ENCODE measurements at regions not wholly inside any gene's neighbourhood (a gene's known extent, or its start where the extent isn't known, plus 50 kb on each side); places are given as distances from the start of the nearest gene placed in this dataset.

- intact Hi-C loops (cut with DNase I) = no loop called here
- H3K4me1 ChIP-seq = no peaks in the 10 kb centered on the region
- 47 to 57% (median 48%) methylated on average over 4 of the region's 4 CpGs for WGBS, 3 donors
These were observed 398.4 kb downstream of the PPP3CA start for GRCh38 chr4:100948911-100949310.

GRCh38 chr4:100945789-100946188, 401.5 kb downstream of the PPP3CA start:
- no peak overlapping the region for H3K27ac ChIP-seq

More at GRCh38 chr4:100948911-100949310, 398.4 kb downstream of the PPP3CA start:
- H3K36me3 ChIP-seq (ENCODE audit: insufficient read depth in 1 of 2, low read depth in 1 of 2) = no peaks in the 10 kb centered on the region
- H3K27me3 ChIP-seq (ENCODE audit: insufficient read depth in 3 of 3, low read length in 2 of 3) = no peaks in the 10 kb centered on the region
- TF ChIP-seq CTCF (IDR thresholded peaks at IDR 0.05) = no peak
- ATAC-seq (no peak), DNase-seq (no peak)
- no peaks in the 10 kb centered on the region for H3K9me3 ChIP-seq
- no peak overlapping the region for H3K27ac ChIP-seq
- H3K4me3 ChIP-seq = no peak overlapping the region

GRCh38 chr4:100938698-100939097, 408.6 kb downstream of the PPP3CA start:
- Histone ChIP-seq H3K4me1 (no peaks in the 10 kb centered on the region), H3K27ac (no peak overlapping the region), H3K36me3 (ENCODE audit: insufficient read depth in 1 of 2, low read depth in 1 of 2) (no peaks in the 10 kb centered on the region), H3K9me3 (no peaks in the 10 kb centered on the region), H3K4me3 (no peak overlapping the region), H3K27me3 (ENCODE audit: insufficient read depth in 3 of 3, low read length in 2 of 3) (no peaks in the 10 kb centered on the region)
- no peak for TF ChIP-seq CTCF (IDR thresholded peaks at IDR 0.05)
- ATAC-seq (no peak), DNase-seq (no peak)
- intact Hi-C loops (cut with DNase I) = no loop called here
- 93 to 98% (median 95%) methylated on average over 2 of the region's 2 CpGs for WGBS, 3 donors

More at GRCh38 chr4:100945789-100946188, 401.5 kb downstream of the PPP3CA start:
- no peaks in the 10 kb centered on the region for H3K9me3 ChIP-seq
- DNase-seq (no peak), ATAC-seq (no peak)
- TF ChIP-seq CTCF (IDR thresholded peaks at IDR 0.05) = no peak
- no peaks in the 10 kb centered on the region for H3K27me3 ChIP-seq (ENCODE audit: insufficient read depth in 3 of 3, low read length in 2 of 3)
- intact Hi-C loops (cut with DNase I) = no loop called here
- H3K4me1 ChIP-seq = no peaks in the 10 kb centered on the region
- H3K4me3 ChIP-seq = no peak overlapping the region
- H3K36me3 ChIP-seq (ENCODE audit: insufficient read depth in 1 of 2, low read depth in 1 of 2) = no peaks in the 10 kb centered on the region

- Histone ChIP-seq H3K36me3 (ENCODE audit: insufficient read depth in 1 of 2, low read depth in 1 of 2) (no peaks in the 10 kb centered on the region), H3K27me3 (ENCODE audit: insufficient read depth in 3 of 3, low read length in 2 of 3) (no peaks in the 10 kb centered on the region), H3K27ac (no peak overlapping the region), H3K9me3 (no peaks in the 10 kb centered on the region), H3K4me1 (no peaks in the 10 kb centered on the region), H3K4me3 (no peak overlapping the region)
- intact Hi-C loops (cut with DNase I) = no loop called here
- no peak for ATAC-seq
- 26 to 38% (median 30%) methylated on average over 4 of the region's 4 CpGs for WGBS, 3 donors
- no peak for TF ChIP-seq CTCF (IDR thresholded peaks at IDR 0.05)
- DNase-seq = no peak
These were observed 410.5 kb downstream of the PPP3CA start for GRCh38 chr4:100936661-100937375.

- Histone ChIP-seq H3K4me1 (no peaks in the 10 kb centered on the region), H3K27me3 (ENCODE audit: insufficient read depth in 3 of 3, low read length in 2 of 3) (no peaks in the 10 kb centered on the region), H3K27ac (no peak overlapping the region), H3K36me3 (ENCODE audit: insufficient read depth in 1 of 2, low read depth in 1 of 2) (no peaks in the 10 kb centered on the region), H3K4me3 (no peak overlapping the region), H3K9me3 (no peaks in the 10 kb centered on the region)
- no peak for TF ChIP-seq CTCF (IDR thresholded peaks at IDR 0.05)
- no peak for ATAC-seq
- no peak for DNase-seq
- WGBS, 3 donors = 77 to 97% (median 87%) methylated on average over 1 of the region's 1 CpG
- intact Hi-C loops (cut with DNase I) = no loop called here
These were observed 412.2 kb downstream of the PPP3CA start for GRCh38 chr4:100935090-100935489.

Measured in psoas muscle (tissue), 7 donors.